Suprapubic skin (tissue), 4 donors: ENCODE measurements at regions not wholly inside any gene's neighbourhood (a gene's known extent, or its start where the extent isn't known, plus 50 kb on each side); places are given as distances from the start of the nearest gene placed in this dataset.

ENCODE experiments used
- DNase-seq, 2 donors: peaks; one replicate each; pipeline ENCODE4 v3.0.0-alpha.2; 2019; ENCODE audit warnings: low spot score in 2 of 2
- H3K27ac ChIP-seq: fragments of 200-600 bp; sonication (generic); one replicate; pipeline ENCODE4 v1.5.1; 2019
- H3K27me3 ChIP-seq: fragments of 200-600 bp; sonication (generic); one replicate; pipeline ENCODE4 v1.5.1; 2019
- H3K36me3 ChIP-seq: fragments of 200-600 bp; sonication (generic); one replicate; pipeline ENCODE4 v1.5.1; 2019
- H3K4me1 ChIP-seq: fragments of 200-600 bp; sonication (generic); one replicate; pipeline ENCODE4 v1.5.1; 2019
- H3K4me3 ChIP-seq: fragments of 200-600 bp; sonication (generic); one replicate; pipeline ENCODE4 v1.5.1; 2019; ENCODE audit warnings: mild to moderate bottlenecking
- H3K9me3 ChIP-seq: fragments of 200-600 bp; sonication (generic); one replicate; pipeline ENCODE4 v1.5.1; 2019
- EP300 ChIP-seq: sonication (generic); formaldehyde crosslinking; IDR thresholded peaks from one replicate; pipeline ENCODE4 v1.6.1; 2017; ENCODE audit warnings: antibody characterized with exemption
- POLR2A ChIP-seq, 2 donors: fragments of 450-650 bp; IDR thresholded peaks; one replicate each; pipeline ENCODE4 v1.6.1; 2017; ENCODE audit warnings: antibody characterized with exemption in 2 of 2, mild to moderate bottlenecking in 2 of 2, moderate library complexity in 2 of 2
- POLR2AphosphoS5 ChIP-seq, 3 donors: sonication (generic); formaldehyde crosslinking; IDR thresholded peaks; one replicate each; pipeline ENCODE4 v1.6.1; 2017; ENCODE audit warnings: antibody characterized with exemption in 3 of 3
- WGBS: methylation state at CpG from one replicate; pipeline ENCODE4 v1.1.5; 2018; 5-methylcytosine and 5-hydroxymethylcytosine counted together
- TF ChIP-seq, protein P1 (sequence below), 2 donors: fragments of 200-600 bp in 1 of 2; fragments of 450-650 bp in 1 of 2; sonication (generic) in 1 of 2; IDR thresholded peaks; one replicate each; pipeline ENCODE4 v1.5.1; 2016 to 2019; ENCODE audit warnings: antibody characterized with exemption in 2 of 2, mild to moderate bottlenecking in 1 of 2, moderate library complexity in 1 of 2

DNA sequence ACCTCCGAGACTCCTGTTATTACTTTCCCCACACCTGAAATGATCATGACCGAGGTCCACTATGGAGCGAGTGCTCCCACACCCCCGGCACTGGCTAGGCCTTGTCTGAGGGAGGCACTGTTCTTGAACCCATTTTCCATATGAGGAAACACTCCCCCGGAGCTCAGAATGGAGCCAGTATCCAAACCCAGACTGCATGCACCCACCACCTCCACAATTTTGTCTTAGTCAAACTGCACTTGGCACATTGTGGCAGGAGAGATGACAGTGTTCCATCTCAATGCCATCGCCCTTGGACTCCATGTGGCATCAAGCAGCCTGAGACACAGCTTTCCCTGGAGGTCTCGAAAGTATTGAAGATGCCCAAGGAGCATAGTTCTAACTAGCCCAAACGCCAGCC lies 154.1 kb downstream of the NUP210 start:
- WGBS: 85% methylated on average over 5 of the region's 8 CpGs
- no peak for DNase-seq
- Histone ChIP-seq H3K27me3 (peaks cover 19% of the 10 kb centered on the region), H3K36me3 (no peaks in the 10 kb centered on the region), H3K4me3 (no peak overlapping the region), H3K9me3 (no peaks in the 10 kb centered on the region), H3K27ac (no peak overlapping the region), H3K4me1 (no peaks in the 10 kb centered on the region)
- TF ChIP-seq, protein P1, sequence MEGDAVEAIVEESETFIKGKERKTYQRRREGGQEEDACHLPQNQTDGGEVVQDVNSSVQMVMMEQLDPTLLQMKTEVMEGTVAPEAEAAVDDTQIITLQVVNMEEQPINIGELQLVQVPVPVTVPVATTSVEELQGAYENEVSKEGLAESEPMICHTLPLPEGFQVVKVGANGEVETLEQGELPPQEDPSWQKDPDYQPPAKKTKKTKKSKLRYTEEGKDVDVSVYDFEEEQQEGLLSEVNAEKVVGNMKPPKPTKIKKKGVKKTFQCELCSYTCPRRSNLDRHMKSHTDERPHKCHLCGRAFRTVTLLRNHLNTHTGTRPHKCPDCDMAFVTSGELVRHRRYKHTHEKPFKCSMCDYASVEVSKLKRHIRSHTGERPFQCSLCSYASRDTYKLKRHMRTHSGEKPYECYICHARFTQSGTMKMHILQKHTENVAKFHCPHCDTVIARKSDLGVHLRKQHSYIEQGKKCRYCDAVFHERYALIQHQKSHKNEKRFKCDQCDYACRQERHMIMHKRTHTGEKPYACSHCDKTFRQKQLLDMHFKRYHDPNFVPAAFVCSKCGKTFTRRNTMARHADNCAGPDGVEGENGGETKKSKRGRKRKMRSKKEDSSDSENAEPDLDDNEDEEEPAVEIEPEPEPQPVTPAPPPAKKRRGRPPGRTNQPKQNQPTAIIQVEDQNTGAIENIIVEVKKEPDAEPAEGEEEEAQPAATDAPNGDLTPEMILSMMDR (IDR thresholded peaks at IDR 0.05): no peak
- TF ChIP-seq POLR2AphosphoS5 (IDR thresholded peaks at IDR 0.05) (no peak), POLR2A (IDR thresholded peaks at IDR 0.05) (no peak), EP300 (no peak)

GRCh38 chr3:13265507-13265906 lies 154.6 kb downstream of the NUP210 start:
- TF ChIP-seq POLR2A (IDR thresholded peaks at IDR 0.05) (no peak), EP300 (no peak)
- TF ChIP-seq, protein P1 (IDR thresholded peaks at IDR 0.05): no peak
- WGBS: 80% methylated on average over 3 of the region's 3 CpGs
- no peaks in the 10 kb centered on the region for H3K36me3 ChIP-seq
- peaks cover 19% of the 10 kb centered on the region for H3K27me3 ChIP-seq
- DNase-seq: no peak
- H3K4me3 ChIP-seq: no peak overlapping the region
- no peak overlapping the region for H3K27ac ChIP-seq
- H3K4me1 ChIP-seq: no peaks in the 10 kb centered on the region
- no peaks in the 10 kb centered on the region for H3K9me3 ChIP-seq

GRCh38 chr3:13265016-13265415 lies 155.1 kb downstream of the NUP210 start:
- Histone ChIP-seq H3K4me3 (no peak overlapping the region), H3K27ac (no peak overlapping the region), H3K27me3 (peaks cover 19% of the 10 kb centered on the region), H3K9me3 (no peaks in the 10 kb centered on the region), H3K36me3 (no peaks in the 10 kb centered on the region), H3K4me1 (peaks cover 2% of the 10 kb centered on the region)
- WGBS: 94% methylated on average over 7 of the region's 7 CpGs
- TF ChIP-seq POLR2A (IDR thresholded peaks at IDR 0.05) (no peak), EP300 (no peak), POLR2AphosphoS5 (IDR thresholded peaks at IDR 0.05) (no peak)
- TF ChIP-seq, protein P1 (IDR thresholded peaks at IDR 0.05): no peak
- no peak for DNase-seq

GRCh38 chr3:13264468-13264795 lies 155.7 kb downstream of the NUP210 start:
- Histone ChIP-seq H3K4me3 (no peak overlapping the region), H3K9me3 (no peaks in the 10 kb centered on the region), H3K36me3 (no peaks in the 10 kb centered on the region), H3K27me3 (peaks cover 16% of the 10 kb centered on the region), H3K4me1 (peaks cover 7% of the 10 kb centered on the region), H3K27ac (no peak overlapping the region)
- WGBS: 67% methylated on average over 9 of the region's 9 CpGs
- DNase-seq: no peak
- TF ChIP-seq EP300: no peak
- TF ChIP-seq, protein P1 (IDR thresholded peaks at IDR 0.05): no peak
- TF ChIP-seq POLR2AphosphoS5 (IDR thresholded peaks at IDR 0.05): no peak
- no peak for TF ChIP-seq POLR2A (IDR thresholded peaks at IDR 0.05)

GRCh38 chr3:13263770-13264467 lies 156.2 kb downstream of the NUP210 start:
- TF ChIP-seq POLR2AphosphoS5 (IDR thresholded peaks at IDR 0.05) (no peak), EP300 (no peak), POLR2A (IDR thresholded peaks at IDR 0.05) (no peak)
- TF ChIP-seq, protein P1 (IDR thresholded peaks at IDR 0.05): no peak
- Histone ChIP-seq H3K4me1 (peaks cover 7% of the 10 kb centered on the region), H3K4me3 (no peak overlapping the region), H3K36me3 (no peaks in the 10 kb centered on the region), H3K27me3 (peaks cover 13% of the 10 kb centered on the region), H3K9me3 (no peaks in the 10 kb centered on the region), H3K27ac (no peak overlapping the region)
- 86% methylated on average over 22 of the region's 26 CpGs for WGBS
- no peak for DNase-seq
